ENCODE measurements at regions not wholly inside any gene's neighbourhood (a gene's known extent, or its start where the extent isn't known, plus 50 kb on each side); places are given as distances from the start of the nearest gene placed in this dataset.

- Histone ChIP-seq H2BK15ac (ENCODE audit: low read depth, low read length) (no peak overlapping the region), H3K9me3 (ENCODE audit: control insufficient read depth, insufficient read depth, low read length) (no peaks in the 10 kb centered on the region), H2BK120ac (ENCODE audit: low read depth, low read length) (no peak overlapping the region), H2AFZ (replicated peaks; ENCODE audit: low read length, poor library complexity) (no peak overlapping the region), H4K20me1 (ENCODE audit: insufficient read depth, low read length) (peaks cover 51% of the 10 kb centered on the region), H4K8ac (ENCODE audit: low read depth in 2 of 2, low read length in 2 of 2) (no peak overlapping the region), H4K91ac (ENCODE audit: insufficient read depth, low read depth, low read length) (no peak overlapping the region), H4K5ac (ENCODE audit: low read depth, low read length) (no peak overlapping the region), H3K27me3 (ENCODE audit: control insufficient read depth, insufficient read depth, low read length) (no peaks in the 10 kb centered on the region), H3K4ac (ENCODE audit: low read depth, low read length) (no peak overlapping the region), H3K4me2 (ENCODE audit: low read depth, low read length) (no peak overlapping the region), H3K9ac (ENCODE audit: low read depth, low read length) (no peak overlapping the region), H3K9me1 (ENCODE audit: insufficient read depth, low read length) (no peaks in the 10 kb centered on the region), H3K56ac (ENCODE audit: extremely low read depth, insufficient read depth, low read length) (no peak overlapping the region), H3K14ac (replicated peaks; ENCODE audit: low read depth, low read length) (no peak overlapping the region), H2BK20ac (ENCODE audit: low read depth, low read length) (no peak overlapping the region), H2AK5ac (ENCODE audit: low read depth, low read length) (no peak overlapping the region), H3K27ac (ENCODE audit: insufficient read depth, low read length) (no peak overlapping the region), H2BK5ac (ENCODE audit: low read depth, low read length, poor library complexity, severe bottlenecking) (no peak overlapping the region), H3K23ac (ENCODE audit: low read depth, low read length) (no peak overlapping the region), H3K36me3 (ENCODE audit: control insufficient read depth, insufficient read depth, low read length) (peaks cover 4% of the 10 kb centered on the region; the same call in 1 of the 2 replicates), H2AK9ac (replicated peaks; ENCODE audit: low read depth, low read length, poor library complexity) (no peak overlapping the region), H3K4me3 (ENCODE audit: insufficient read depth, low read depth, low read length) (no peak overlapping the region), H3K18ac (ENCODE audit: low read depth, low read length) (no peak overlapping the region), H3K4me1 (ENCODE audit: control insufficient read depth, insufficient read depth, low read length) (no peaks in the 10 kb centered on the region), H3K79me1 (ENCODE audit: low read depth in 1 of 2, low read length in 2 of 2) (peaks cover 8 to 48% of the 10 kb centered on the region in 2 experiments)
- ATAC-seq (ENCODE audit: low read depth) = no peak
- 85% methylated on average over 2 of the region's 5 CpGs; no CpG with 5 or more reads in 1 of the 2 experiments for WGBS, 2 experiments (ENCODE audit: extremely low coverage in 2 of 2, insufficient read length in 1 of 2)
- DNase-seq = no peak
- intact Hi-C loops (cut with micrococcal nuclease) (no loop called here), in situ Hi-C loops (cut with MboI; ENCODE audit: low sequenced_read_pairs) (no loop called here), dilution Hi-C loops (cut with HindIII; ENCODE audit: low sequenced_read_pairs, unreplicated experiment) (no loop called here)
- no TSS peak for BruUV-seq (replicated peaks)
- CTCF ChIA-PET = no interaction called here
- POLR2A ChIA-PET (ENCODE audit: unreplicated experiment) = no interaction called here
- TF ChIP-seq CTCF (conservative IDR thresholded peaks at IDR 0.05; ENCODE audit: low read depth, low read length) (no peak), NFE2L2 (IDR thresholded peaks at IDR 0.05; ENCODE audit: low read depth, low read length) (no peak), CEBPB (IDR thresholded peaks at IDR 0.05; ENCODE audit: low read depth, low read length) (no peak), BHLHE40 (IDR thresholded peaks at IDR 0.05; ENCODE audit: low read depth, low read length) (no peak), MXI1 (IDR thresholded peaks at IDR 0.05; ENCODE audit: borderline replicate concordance, low read depth, low read length) (no peak), RFX5 (IDR thresholded peaks at IDR 0.05; ENCODE audit: low read depth, low read length) (no peak), MAZ (IDR thresholded peaks at IDR 0.05; ENCODE audit: borderline replicate concordance, low read depth, low read length) (no peak), POLR2A (IDR thresholded peaks at IDR 0.05; ENCODE audit: low read depth, low read length) (no peak), SMC3 (IDR thresholded peaks at IDR 0.05; ENCODE audit: low read depth, low read length) (no peak), MAFK (IDR thresholded peaks at IDR 0.05; ENCODE audit: low read depth, low read length) (no peak), RCOR1 (IDR thresholded peaks at IDR 0.05; ENCODE audit: insufficient replicate concordance, low read length) (no peak), FOS (IDR thresholded peaks at IDR 0.05; ENCODE audit: low read depth, low read length) (no peak), CHD1 (IDR thresholded peaks at IDR 0.05; ENCODE audit: low read depth, low read length) (no peak), RAD21 (IDR thresholded peaks at IDR 0.05; ENCODE audit: low read length) (no peak)
Observed at GRCh38 chr19:7408251-7408650, 59.5 kb downstream of the ARHGEF18 start.
